GM23338 (cell line): ENCODE measurements at regions not wholly inside any gene's neighbourhood (a gene's known extent, or its start where the extent isn't known, plus 50 kb on each side); places are given as distances from the start of the nearest gene placed in this dataset.

Experiments
- ATAC-seq: fragments of 200-7000 bp; cut with Tn5 transposase; 3 replicates; pipeline ENCODE4 v1.9.1; 2020
- DNase-seq: peaks from one replicate; pipeline ENCODE4 v3.0.0-alpha.2; 2015; ENCODE audit warnings: low spot score
- H2AFZ ChIP-seq: fragments of 200-600 bp; sonication (generic); 2 replicates; pipeline ENCODE4 v1.8.0; 2016; ENCODE audit warnings: antibody characterized with exemption, mild to moderate bottlenecking, moderate library complexity
- H3F3A ChIP-seq: fragments of 200-600 bp; sonication (generic); replicated peaks from 2 replicates; pipeline ENCODE4 v1.8.0; 2017; ENCODE audit warnings: antibody characterized with exemption, mixed run types, low read depth
- H3K27ac ChIP-seq: fragments of 200-600 bp; sonication (generic); 2 replicates; pipeline ENCODE4 v1.6.1; 2016; ENCODE audit warnings: low read depth
- H3K27me3 ChIP-seq: fragments of 200-600 bp; sonication (generic); 2 replicates; pipeline ENCODE4 v1.8.0; 2016; ENCODE audit warnings: mild to moderate bottlenecking, mixed run types, moderate library complexity; ENCODE audit not compliant: insufficient read depth
- H3K36me3 ChIP-seq: fragments of 200-600 bp; sonication (generic); 2 replicates; pipeline ENCODE4 v1.8.0; 2016; ENCODE audit warnings: mild to moderate bottlenecking; ENCODE audit not compliant: insufficient read depth
- H3K4me1 ChIP-seq: fragments of 200-600 bp; sonication (generic); 2 replicates; pipeline ENCODE4 v1.8.0; 2016; ENCODE audit warnings: mild to moderate bottlenecking, moderate library complexity; ENCODE audit not compliant: insufficient read depth
- H3K4me2 ChIP-seq: fragments of 200-600 bp; sonication (generic); 2 replicates; pipeline ENCODE4 v1.7.1; 2017; ENCODE audit warnings: mixed run types
- H3K4me3 ChIP-seq: fragments of 200-600 bp; sonication (generic); 2 replicates; pipeline ENCODE4 v1.6.1; 2016; ENCODE audit warnings: mixed run types
- H3K79me2 ChIP-seq: fragments of 200-600 bp; sonication (generic); replicated peaks from 2 replicates; pipeline ENCODE4 v1.8.0; 2017; ENCODE audit warnings: mild to moderate bottlenecking; ENCODE audit not compliant: insufficient read depth
- H3K9me2 ChIP-seq: fragments of 200-600 bp; sonication (generic); 2 replicates; pipeline ENCODE4 v1.8.0; 2017; ENCODE audit not compliant: insufficient read depth
- H4K20me1 ChIP-seq: fragments of 200-600 bp; sonication (generic); replicated peaks from 2 replicates; pipeline ENCODE4 v1.8.0; 2017; ENCODE audit warnings: mild to moderate bottlenecking; ENCODE audit not compliant: insufficient read depth
- H3K27ac Mint-ChIP-seq: 2 replicates; pipeline ENCODE4 v1.8.0; 2020; ENCODE audit warnings: inconsistent platforms, mild to moderate bottlenecking, moderate library complexity, mixed read lengths
- H3K27me3 Mint-ChIP-seq: 3 replicates; pipeline ENCODE4 v1.8.0; 2022; ENCODE audit warnings: low read depth, mild to moderate bottlenecking, moderate library complexity, mixed read lengths, inconsistent platforms; ENCODE audit not compliant: insufficient read depth, poor library complexity
- H3K36me3 Mint-ChIP-seq: 3 replicates; pipeline ENCODE4 v1.8.0; 2021; ENCODE audit warnings: low read depth, mild to moderate bottlenecking, inconsistent platforms, moderate library complexity, mixed read lengths
- H3K4me1 Mint-ChIP-seq: 3 replicates; pipeline ENCODE4 v1.8.0; 2020; ENCODE audit warnings: mild to moderate bottlenecking, inconsistent platforms, mixed read lengths
- H3K4me3 Mint-ChIP-seq: 3 replicates; pipeline ENCODE4 v1.8.0; 2021; ENCODE audit warnings: moderate library complexity, mild to moderate bottlenecking, inconsistent platforms, mixed read lengths
- H3K9me3 Mint-ChIP-seq: 3 replicates; pipeline ENCODE4 v1.8.0; 2020; ENCODE audit warnings: moderate library complexity, mild to moderate bottlenecking, inconsistent platforms, mixed read lengths
- CREB1 ChIP-seq: fragments of 250-450 bp; sonication (Bioruptor Pico); IDR thresholded peaks from 2 replicates; pipeline ENCODE4 v1.5.0; 2020; ENCODE audit warnings: low read depth, mild to moderate bottlenecking, moderate library complexity
- CTCF ChIP-seq, 2 experiments: fragments of 200-600 bp in 1 of 2; sonication (generic) in 1 of 2; conservative IDR thresholded peaks; 2 replicates each; pipeline versions ENCODE4 v1.5.1 to v1.6.1; 2016 to 2017; ENCODE audit warnings: antibody characterized with exemption in 2 of 2, low read depth in 2 of 2, mild to moderate bottlenecking in 2 of 2, moderate library complexity in 1 of 2
- EZH2 ChIP-seq: fragments of 200-600 bp; sonication (generic); IDR thresholded peaks from one replicate; pipeline ENCODE4 v1.8.0; 2017; ENCODE audit warnings: antibody characterized with exemption, mild to moderate bottlenecking, low read depth; ENCODE audit not compliant: unreplicated experiment
- EZH2phosphoT487 ChIP-seq: fragments of 200-600 bp; sonication (generic); IDR thresholded peaks from one replicate; pipeline ENCODE4 v1.8.1; 2018; ENCODE audit warnings: antibody characterized with exemption; ENCODE audit not compliant: unreplicated experiment
- NANOG ChIP-seq: IDR thresholded peaks from 2 replicates; pipeline ENCODE4 v1.6.1; 2016; ENCODE audit warnings: antibody characterized with exemption, borderline replicate concordance
- POLR2AphosphoS5 ChIP-seq: IDR thresholded peaks from 2 replicates; pipeline ENCODE4 v1.6.1; 2016; ENCODE audit warnings: antibody characterized with exemption, low read depth
- REST ChIP-seq: IDR thresholded peaks from one replicate; pipeline ENCODE4 v1.6.1; 2018; ENCODE audit warnings: antibody characterized with exemption; ENCODE audit not compliant: unreplicated experiment
- ZNF114 ChIP-seq: fragments of 250-450 bp; sonication (Bioruptor Pico); IDR thresholded peaks from 2 replicates; pipeline ENCODE4 v1.5.0; 2020; ENCODE audit warnings: mild to moderate bottlenecking, moderate library complexity
- TF ChIP-seq, protein P1 (sequence below): fragments of 250-450 bp; sonication (Bioruptor Pico); IDR thresholded peaks from 2 replicates; pipeline ENCODE4 v1.5.0; 2020; ENCODE audit warnings: mild to moderate bottlenecking, moderate library complexity

- peaks cover 35% of the 10 kb centered on the region for H3K4me1 Mint-ChIP-seq
- Histone ChIP-seq H3F3A (no peaks in the 10 kb centered on the region), H4K20me1 (no peaks in the 10 kb centered on the region), H3K36me3 (no peaks in the 10 kb centered on the region), H2AFZ (no peak overlapping the region), H3K79me2 (no peaks in the 10 kb centered on the region), H3K27ac (no peak overlapping the region), H3K4me2 (no peak overlapping the region), H3K27me3 (no peaks in the 10 kb centered on the region), H3K4me1 (peaks cover 34% of the 10 kb centered on the region), H3K9me2 (no peaks in the 10 kb centered on the region), H3K4me3 (no peak overlapping the region)
- ATAC-seq (no peak), DNase-seq (no peak)
- H3K27me3 Mint-ChIP-seq: peaks cover 2% of the 10 kb centered on the region
- H3K9me3 Mint-ChIP-seq: peaks cover 4% of the 10 kb centered on the region; the same call in 1 of the 3 replicates
- H3K27ac Mint-ChIP-seq: peak overlapping the region; percentile 75
- H3K4me3 Mint-ChIP-seq: no peak overlapping the region
- H3K36me3 Mint-ChIP-seq: no peaks in the 10 kb centered on the region
- TF ChIP-seq EZH2 (no peak), POLR2AphosphoS5 (no peak), CTCF (conservative IDR thresholded peaks at IDR 0.05; ENCODE audit: low read depth in 2 of 2) (no peak), NANOG (no peak), EZH2phosphoT487 (no peak), ZNF114 (CRISPR knock-in tag) (no peak), CREB1 (CRISPR knock-in tag) (no peak), REST (no peak)
- TF ChIP-seq, protein P1, sequence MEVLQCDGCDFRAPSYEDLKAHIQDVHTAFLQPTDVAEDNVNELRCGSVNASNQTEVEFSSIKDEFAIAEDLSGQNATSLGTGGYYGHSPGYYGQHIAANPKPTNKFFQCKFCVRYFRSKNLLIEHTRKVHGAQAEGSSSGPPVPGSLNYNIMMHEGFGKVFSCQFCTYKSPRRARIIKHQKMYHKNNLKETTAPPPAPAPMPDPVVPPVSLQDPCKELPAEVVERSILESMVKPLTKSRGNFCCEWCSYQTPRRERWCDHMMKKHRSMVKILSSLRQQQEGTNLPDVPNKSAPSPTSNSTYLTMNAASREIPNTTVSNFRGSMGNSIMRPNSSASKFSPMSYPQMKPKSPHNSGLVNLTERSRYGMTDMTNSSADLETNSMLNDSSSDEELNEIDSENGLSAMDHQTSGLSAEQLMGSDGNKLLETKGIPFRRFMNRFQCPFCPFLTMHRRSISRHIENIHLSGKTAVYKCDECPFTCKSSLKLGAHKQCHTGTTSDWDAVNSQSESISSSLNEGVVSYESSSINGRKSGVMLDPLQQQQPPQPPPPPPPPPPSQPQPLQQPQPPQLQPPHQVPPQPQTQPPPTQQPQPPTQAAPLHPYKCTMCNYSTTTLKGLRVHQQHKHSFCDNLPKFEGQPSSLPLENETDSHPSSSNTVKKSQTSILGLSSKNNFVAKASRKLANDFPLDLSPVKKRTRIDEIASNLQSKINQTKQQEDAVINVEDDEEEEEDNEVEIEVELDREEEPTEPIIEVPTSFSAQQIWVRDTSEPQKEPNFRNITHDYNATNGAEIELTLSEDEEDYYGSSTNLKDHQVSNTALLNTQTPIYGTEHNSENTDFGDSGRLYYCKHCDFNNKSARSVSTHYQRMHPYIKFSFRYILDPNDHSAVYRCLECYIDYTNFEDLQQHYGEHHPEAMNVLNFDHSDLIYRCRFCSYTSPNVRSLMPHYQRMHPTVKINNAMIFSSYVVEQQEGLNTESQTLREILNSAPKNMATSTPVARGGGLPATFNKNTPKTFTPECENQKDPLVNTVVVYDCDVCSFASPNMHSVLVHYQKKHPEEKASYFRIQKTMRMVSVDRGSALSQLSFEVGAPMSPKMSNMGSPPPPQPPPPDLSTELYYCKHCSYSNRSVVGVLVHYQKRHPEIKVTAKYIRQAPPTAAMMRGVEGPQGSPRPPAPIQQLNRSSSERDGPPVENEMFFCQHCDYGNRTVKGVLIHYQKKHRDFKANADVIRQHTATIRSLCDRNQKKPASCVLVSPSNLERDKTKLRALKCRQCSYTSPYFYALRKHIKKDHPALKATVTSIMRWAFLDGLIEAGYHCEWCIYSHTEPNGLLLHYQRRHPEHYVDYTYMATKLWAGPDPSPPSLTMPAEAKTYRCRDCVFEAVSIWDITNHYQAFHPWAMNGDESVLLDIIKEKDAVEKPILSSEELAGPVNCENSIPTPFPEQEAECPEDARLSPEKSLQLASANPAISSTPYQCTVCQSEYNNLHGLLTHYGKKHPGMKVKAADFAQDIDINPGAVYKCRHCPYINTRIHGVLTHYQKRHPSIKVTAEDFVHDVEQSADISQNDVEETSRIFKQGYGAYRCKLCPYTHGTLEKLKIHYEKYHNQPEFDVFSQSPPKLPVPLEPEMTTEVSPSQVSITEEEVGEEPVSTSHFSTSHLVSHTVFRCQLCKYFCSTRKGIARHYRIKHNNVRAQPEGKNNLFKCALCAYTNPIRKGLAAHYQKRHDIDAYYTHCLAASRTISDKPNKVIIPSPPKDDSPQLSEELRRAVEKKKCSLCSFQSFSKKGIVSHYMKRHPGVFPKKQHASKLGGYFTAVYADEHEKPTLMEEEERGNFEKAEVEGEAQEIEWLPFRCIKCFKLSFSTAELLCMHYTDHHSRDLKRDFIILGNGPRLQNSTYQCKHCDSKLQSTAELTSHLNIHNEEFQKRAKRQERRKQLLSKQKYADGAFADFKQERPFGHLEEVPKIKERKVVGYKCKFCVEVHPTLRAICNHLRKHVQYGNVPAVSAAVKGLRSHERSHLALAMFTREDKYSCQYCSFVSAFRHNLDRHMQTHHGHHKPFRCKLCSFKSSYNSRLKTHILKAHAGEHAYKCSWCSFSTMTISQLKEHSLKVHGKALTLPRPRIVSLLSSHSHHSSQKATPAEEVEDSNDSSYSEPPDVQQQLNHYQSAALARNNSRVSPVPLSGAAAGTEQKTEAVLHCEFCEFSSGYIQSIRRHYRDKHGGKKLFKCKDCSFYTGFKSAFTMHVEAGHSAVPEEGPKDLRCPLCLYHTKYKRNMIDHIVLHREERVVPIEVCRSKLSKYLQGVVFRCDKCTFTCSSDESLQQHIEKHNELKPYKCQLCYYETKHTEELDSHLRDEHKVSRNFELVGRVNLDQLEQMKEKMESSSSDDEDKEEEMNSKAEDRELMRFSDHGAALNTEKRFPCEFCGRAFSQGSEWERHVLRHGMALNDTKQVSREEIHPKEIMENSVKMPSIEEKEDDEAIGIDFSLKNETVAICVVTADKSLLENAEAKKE (CRISPR knock-in tag): no peak
Measured at GRCh38 chr16:63066552-63066951, 1030.3 kb upstream of the CDH8 start.
